ENCODE measurements at regions not wholly inside any gene's neighbourhood (a gene's known extent, or its start where the extent isn't known, plus 50 kb on each side); places are given as distances from the start of the nearest gene placed in this dataset.

DNA sequence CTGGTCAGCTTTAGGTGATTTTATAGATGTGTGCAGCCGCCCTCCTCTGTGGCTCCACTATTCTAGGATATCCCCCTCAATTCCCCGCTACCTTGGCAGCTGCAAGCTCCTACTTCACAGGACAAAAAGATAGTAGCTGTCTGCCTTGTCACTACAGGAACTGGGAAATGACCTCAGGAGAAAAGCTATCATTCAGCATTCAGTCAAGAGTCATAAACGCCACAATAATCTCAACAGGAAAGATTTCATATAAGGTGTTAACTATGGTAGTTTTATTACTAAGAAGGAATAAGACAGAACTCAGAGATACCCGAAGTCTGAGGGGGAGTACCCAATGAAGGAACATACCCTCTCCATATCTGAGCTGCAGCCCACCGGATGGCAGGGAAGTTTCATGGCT lies 63.9 kb downstream of the CRPPA start:
- TF ChIP-seq CTCF (IDR thresholded peaks at IDR 0.05), result no peak
- TF ChIP-seq POLR2A (IDR thresholded peaks at IDR 0.05), result no peak
